ENCODE measurements at regions not wholly inside any gene's neighbourhood (a gene's known extent, or its start where the extent isn't known, plus 50 kb on each side); places are given as distances from the start of the nearest gene placed in this dataset.

- peaks cover 0 to 12% (median 9%) of the 10 kb centered on the region in 4 donors for H3K4me1 ChIP-seq
- no peak overlapping the region for H3K27ac ChIP-seq
- DNase-seq, result no peak
- intact Hi-C loops (cut with DNase I), result no loop called here
- WGBS, 2 donors, result 92 to 95% methylated on average over 3 of the region's 3 CpGs
- TF ChIP-seq POLR2AphosphoS5 (IDR thresholded peaks at IDR 0.05), result no peak
- TF ChIP-seq CTCF (IDR thresholded peaks at IDR 0.05), result no peak
- no peak for TF ChIP-seq POLR2A (IDR thresholded peaks at IDR 0.05)
- TF ChIP-seq EP300 (IDR thresholded peaks at IDR 0.05), result no peak
- H3K9me3 ChIP-seq, result no peaks in the 10 kb centered on the region
- no peaks in the 10 kb centered on the region for H3K36me3 ChIP-seq
- H3K4me3 ChIP-seq, result no peak overlapping the region
- no peaks in the 10 kb centered on the region for H3K27me3 ChIP-seq
Observed at GRCh38 chr2:175355246-175355645, 173.7 kb upstream of the ATP5MC3 start.

DNA sequence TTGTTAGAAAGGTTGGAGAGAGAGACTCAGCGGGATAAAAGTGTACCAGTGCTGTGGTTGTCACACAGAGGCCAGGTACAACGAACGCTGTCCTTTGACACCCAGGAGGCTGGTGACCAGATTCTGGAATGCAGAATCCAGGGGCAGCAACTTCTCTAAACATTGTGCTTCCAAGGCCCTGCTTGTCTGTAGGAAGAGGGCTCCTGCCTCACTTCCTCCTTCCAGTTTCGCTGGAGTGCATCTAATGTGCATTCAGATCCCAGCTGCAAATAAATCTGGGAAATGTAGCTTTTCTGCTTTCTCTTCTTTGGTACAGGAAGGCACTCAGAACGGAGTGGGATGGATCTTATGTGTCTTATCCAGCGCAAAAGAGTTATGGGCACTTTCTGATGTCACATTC lies 171.8 kb upstream of the ATP5MC3 start:
- Histone ChIP-seq H3K36me3 (no peaks in the 10 kb centered on the region), H3K27ac (peak overlapping the region in 1 of 4 donors; percentile 13), H3K4me3 (no peak overlapping the region), H3K9me3 (no peaks in the 10 kb centered on the region), H3K27me3 (no peaks in the 10 kb centered on the region), H3K4me1 (peaks cover 0 to 12% (median 9%) of the 10 kb centered on the region in 4 donors)
- intact Hi-C loops (cut with DNase I), result no loop called here
- TF ChIP-seq POLR2A (IDR thresholded peaks at IDR 0.05) (no peak), CTCF (IDR thresholded peaks at IDR 0.05) (no peak), POLR2AphosphoS5 (IDR thresholded peaks at IDR 0.05) (no peak), EP300 (IDR thresholded peaks at IDR 0.05) (no peak)
- no peak for DNase-seq
- WGBS, 2 donors, result 78 to 85% methylated on average over 6 of the region's 6 CpGs

DNA sequence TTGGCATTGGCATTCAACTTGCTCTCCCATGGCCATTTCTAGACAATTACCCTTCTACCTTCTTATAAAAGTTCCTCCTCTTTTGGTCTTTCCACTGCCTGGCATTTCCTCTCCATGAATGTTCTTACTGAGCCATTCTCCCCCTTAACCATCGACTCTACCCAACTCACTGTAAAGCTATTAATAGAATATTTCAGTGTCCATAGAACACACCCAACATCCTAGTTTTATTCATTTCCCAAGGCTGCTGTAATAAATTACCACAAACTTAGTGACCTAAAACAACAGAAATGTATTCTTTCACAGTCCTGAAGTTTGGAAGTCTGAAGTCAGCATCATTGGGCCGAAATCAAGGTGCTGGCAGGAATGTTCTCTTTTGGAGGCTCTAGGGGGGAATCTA lies 170.0 kb upstream of the ATP5MC3 start:
- intact Hi-C loops (cut with DNase I), result no loop called here
- H3K4me1 ChIP-seq, result peaks cover 0 to 12% (median 9%) of the 10 kb centered on the region in 4 donors
- DNase-seq, result no peak
- no peak overlapping the region for H3K27ac ChIP-seq
- WGBS, 2 donors, result 73 to 76% methylated on average over 2 of the region's 2 CpGs
- H3K27me3 ChIP-seq, result no peaks in the 10 kb centered on the region
- H3K9me3 ChIP-seq, result no peaks in the 10 kb centered on the region
- H3K4me3 ChIP-seq, result no peak overlapping the region
- no peaks in the 10 kb centered on the region for H3K36me3 ChIP-seq
- TF ChIP-seq EP300 (IDR thresholded peaks at IDR 0.05), result no peak

GRCh38 chr2:175350105-175350504 lies 168.6 kb upstream of the ATP5MC3 start:
- Histone ChIP-seq H3K4me3 (no peak overlapping the region), H3K36me3 (no peaks in the 10 kb centered on the region), H3K4me1 (peaks cover 0 to 12% (median 9%) of the 10 kb centered on the region in 4 donors), H3K9me3 (no peaks in the 10 kb centered on the region), H3K27me3 (no peaks in the 10 kb centered on the region), H3K27ac (no peak overlapping the region)
- 75 to 80% methylated on average over 5 of the region's 5 CpGs for WGBS, 2 donors
- intact Hi-C loops (cut with DNase I), result no loop called here
- DNase-seq, result no peak
- no peak for TF ChIP-seq POLR2AphosphoS5 (IDR thresholded peaks at IDR 0.05)
- no peak for TF ChIP-seq POLR2A (IDR thresholded peaks at IDR 0.05)
- TF ChIP-seq CTCF (IDR thresholded peaks at IDR 0.05), result no peak
- TF ChIP-seq EP300 (IDR thresholded peaks at IDR 0.05), result no peak

DNA sequence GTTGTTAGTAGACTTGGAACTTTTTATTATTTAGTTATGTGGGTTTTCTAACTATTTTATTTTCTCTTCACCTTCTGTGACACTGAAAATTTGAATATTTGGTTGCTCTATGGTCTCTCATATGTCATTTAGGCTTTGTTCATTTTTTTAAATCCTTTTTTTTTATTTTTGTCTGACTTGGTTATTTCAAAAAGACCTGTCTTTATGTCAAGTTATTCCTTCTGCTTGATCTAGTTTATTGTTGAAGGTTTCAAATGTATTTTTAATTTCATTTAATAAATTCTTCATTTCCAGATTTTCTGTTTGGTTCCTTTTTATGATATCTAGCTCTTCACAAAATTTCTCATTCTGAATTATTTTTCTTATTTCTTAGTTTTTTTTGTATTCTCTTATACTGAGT lies 160.6 kb upstream of the ATP5MC3 start:
- TF ChIP-seq EP300 (IDR thresholded peaks at IDR 0.05) (no peak), POLR2A (IDR thresholded peaks at IDR 0.05) (no peak), POLR2AphosphoS5 (IDR thresholded peaks at IDR 0.05) (no peak), CTCF (IDR thresholded peaks at IDR 0.05) (no peak)
- H3K27ac ChIP-seq, result no peak overlapping the region
- DNase-seq, result no peak
- H3K36me3 ChIP-seq, result no peaks in the 10 kb centered on the region
- no peaks in the 10 kb centered on the region for H3K4me1 ChIP-seq
- no peak overlapping the region for H3K4me3 ChIP-seq
- peaks cover 0 to 10% (median 0%) of the 10 kb centered on the region in 4 donors for H3K9me3 ChIP-seq
- intact Hi-C loops (cut with DNase I), result no loop called here
- no peaks in the 10 kb centered on the region for H3K27me3 ChIP-seq
